ENCODE measurements at regions not wholly inside any gene's neighbourhood (a gene's known extent, or its start where the extent isn't known, plus 50 kb on each side); places are given as distances from the start of the nearest gene placed in this dataset.

- TF ChIP-seq USF2 (CRISPR knock-in tag; IDR thresholded peaks at IDR 0.05) (no peak), STAT6 (CRISPR knock-in tag; conservative IDR thresholded peaks at IDR 0.05; ENCODE audit: low read depth) (no peak), CTCF (IDR thresholded peaks at IDR 0.05) (no peak), ATF3 (CRISPR knock-in tag; conservative IDR thresholded peaks at IDR 0.05) (no peak), TP53 (CRISPR knock-in tag; IDR thresholded peaks at IDR 0.05) (no peak), MYBL2 (CRISPR knock-in tag; IDR thresholded peaks at IDR 0.05) (no peak)
Measured at GRCh38 chr3:55198554-55198953, 270.7 kb upstream of the LRTM1 start.
